Rectal smooth muscle tissue (tissue), 1 donor: ENCODE measurements at regions not wholly inside any gene's neighbourhood (a gene's known extent, or its start where the extent isn't known, plus 50 kb on each side); places are given as distances from the start of the nearest gene placed in this dataset.
"Not testable (repeated sequence)": the region's sequence is repeated elsewhere in the genome, so short reads cannot be mapped to it uniquely, and the experiment has no call there.

Source experiments
- H3K27ac ChIP-seq: one replicate; pipeline ENCODE4 v1.7.0; 2013; ENCODE audit warnings: low read depth, low read length, inconsistent platforms
- H3K27me3 ChIP-seq: one replicate; pipeline ENCODE4 v1.7.0; 2013; ENCODE audit warnings: low read length; ENCODE audit not compliant: control insufficient read depth, insufficient read depth
- H3K36me3 ChIP-seq: one replicate; pipeline ENCODE4 v1.7.0; 2013; ENCODE audit warnings: low read length; ENCODE audit not compliant: control insufficient read depth, insufficient read depth
- H3K4me1 ChIP-seq: one replicate; pipeline ENCODE4 v1.7.0; 2013; ENCODE audit warnings: low read length; ENCODE audit not compliant: control insufficient read depth, insufficient read depth
- H3K4me3 ChIP-seq: one replicate; pipeline ENCODE4 v1.7.0; 2013; ENCODE audit warnings: low read length
- H3K9ac ChIP-seq: one replicate; pipeline ENCODE4 v1.7.0; 2013; ENCODE audit warnings: low read length

DNA sequence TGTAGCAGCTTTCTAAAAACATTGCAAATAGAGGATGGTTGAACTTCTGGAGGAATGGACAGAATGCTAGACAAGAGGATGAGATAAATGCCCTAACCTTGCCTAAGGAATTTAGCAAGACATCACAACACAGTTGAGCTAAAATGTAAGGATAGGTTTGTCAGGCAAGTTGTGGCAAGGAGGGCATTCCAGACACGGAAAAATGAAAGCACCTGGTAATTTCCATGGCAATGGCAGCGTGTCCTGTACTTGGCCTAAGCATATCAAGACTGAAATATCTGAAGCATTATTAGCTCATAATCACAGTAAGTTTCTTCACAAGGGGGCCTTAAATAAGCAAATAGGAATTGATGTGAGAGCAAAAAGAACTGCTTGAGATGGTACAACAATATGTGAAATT is 105.1 kb upstream of the USP25 start:
- H3K4me3 ChIP-seq = no peak overlapping the region
- H3K36me3 ChIP-seq = no peaks in the 10 kb centered on the region
- H3K4me1 ChIP-seq = no peaks in the 10 kb centered on the region
- no peak overlapping the region for H3K27ac ChIP-seq
- H3K9ac ChIP-seq = no peak overlapping the region
- no peaks in the 10 kb centered on the region for H3K27me3 ChIP-seq

DNA sequence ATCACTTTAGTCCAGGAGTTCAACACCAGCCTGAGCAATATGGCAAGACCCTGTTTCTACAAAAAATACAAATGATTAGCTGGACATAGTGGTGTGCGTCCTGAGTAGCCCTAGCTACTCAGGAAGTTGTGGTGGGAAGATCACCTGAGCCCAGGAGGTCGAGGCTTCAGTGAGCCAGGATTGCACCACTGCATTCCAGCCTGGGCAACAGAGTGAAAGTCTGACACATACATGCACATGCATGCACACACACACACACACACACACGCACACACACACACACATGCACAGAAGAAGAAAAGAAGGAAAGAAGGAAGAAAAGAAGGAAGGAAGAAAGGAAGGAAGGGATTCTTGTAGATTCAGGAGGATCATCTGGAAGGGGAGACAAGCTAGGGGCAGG is 104.4 kb upstream of the USP25 start:
- Histone ChIP-seq H3K36me3 (no peaks in the 10 kb centered on the region), H3K9ac (no peak overlapping the region), H3K27ac (no peak overlapping the region)

DNA sequence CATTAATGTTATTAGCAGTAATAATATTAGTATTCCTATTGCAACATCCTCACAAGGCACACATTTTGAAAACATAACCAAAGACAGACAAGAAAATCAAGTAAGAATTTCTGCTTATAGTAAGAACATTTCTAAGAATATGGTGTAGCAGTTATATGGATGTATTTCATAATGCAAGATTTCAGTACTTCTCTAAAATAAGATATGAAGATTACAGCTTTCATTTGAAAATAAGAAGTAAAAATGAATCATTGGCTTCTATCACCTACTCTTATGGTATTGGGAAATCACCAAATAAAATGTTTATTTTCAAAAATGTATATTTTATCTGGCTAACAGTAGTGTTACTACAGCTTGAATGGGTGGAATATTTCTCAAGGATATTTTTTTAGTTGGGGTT is 103.8 kb upstream of the USP25 start:
- H3K4me3 ChIP-seq = no peak overlapping the region
- no peaks in the 10 kb centered on the region for H3K4me1 ChIP-seq
- H3K27ac ChIP-seq = no peak overlapping the region
- no peaks in the 10 kb centered on the region for H3K27me3 ChIP-seq
- no peak overlapping the region for H3K9ac ChIP-seq
- H3K36me3 ChIP-seq = no peaks in the 10 kb centered on the region

More for the DNA sequence above, 104.4 kb upstream of the USP25 start:
- no peaks in the 10 kb centered on the region for H3K27me3 ChIP-seq
- H3K4me3 ChIP-seq = no peak overlapping the region
- H3K4me1 ChIP-seq = no peaks in the 10 kb centered on the region

DNA sequence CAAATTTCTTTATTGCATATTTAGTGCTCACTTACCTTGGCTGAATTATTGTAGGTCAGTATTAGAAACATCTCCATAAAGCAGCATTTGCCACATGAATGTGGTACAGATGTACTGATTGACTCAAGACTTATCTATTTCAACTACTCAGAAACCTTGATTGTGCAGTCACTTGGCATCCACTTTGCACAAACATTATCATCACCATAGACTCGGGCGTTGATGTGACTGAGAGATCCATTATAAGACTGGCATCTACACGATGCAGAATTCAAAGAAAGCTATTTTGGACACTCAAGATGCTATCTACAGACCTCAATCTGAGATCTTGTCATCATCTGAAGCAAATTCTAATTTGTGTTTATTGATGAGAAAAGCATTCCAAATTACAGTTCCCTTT is 102.8 kb upstream of the USP25 start:
- H3K4me1 ChIP-seq = no peaks in the 10 kb centered on the region

DNA sequence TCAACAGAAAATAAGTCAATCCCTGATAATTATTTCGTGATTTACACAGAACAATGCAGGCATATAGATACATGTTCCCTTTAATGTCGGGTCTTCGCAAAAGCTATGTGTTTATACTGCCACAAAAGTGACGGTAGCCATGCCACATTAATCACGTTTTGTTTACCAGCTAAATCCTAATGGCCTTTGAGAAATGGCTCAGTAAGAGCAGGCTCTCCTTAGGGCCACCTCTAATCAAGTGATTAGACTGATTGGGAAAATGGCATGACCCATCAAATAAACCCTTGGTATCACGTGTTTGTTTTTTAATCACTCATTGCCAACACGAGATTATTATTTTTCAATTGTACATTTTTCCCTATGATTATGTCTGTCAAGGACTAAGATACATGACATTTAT is 102.0 kb upstream of the USP25 start:
- no peaks in the 10 kb centered on the region for H3K27me3 ChIP-seq
- no peak overlapping the region for H3K9ac ChIP-seq
- H3K4me1 ChIP-seq = no peaks in the 10 kb centered on the region
- H3K36me3 ChIP-seq = no peaks in the 10 kb centered on the region
- H3K27ac ChIP-seq = no peak overlapping the region
- H3K4me3 ChIP-seq = no peak overlapping the region

More for the DNA sequence above, 102.8 kb upstream of the USP25 start:
- no peak overlapping the region for H3K4me3 ChIP-seq
- H3K27ac ChIP-seq = no peak overlapping the region
- no peaks in the 10 kb centered on the region for H3K27me3 ChIP-seq
- H3K9ac ChIP-seq = no peak overlapping the region
- H3K36me3 ChIP-seq = no peaks in the 10 kb centered on the region

DNA sequence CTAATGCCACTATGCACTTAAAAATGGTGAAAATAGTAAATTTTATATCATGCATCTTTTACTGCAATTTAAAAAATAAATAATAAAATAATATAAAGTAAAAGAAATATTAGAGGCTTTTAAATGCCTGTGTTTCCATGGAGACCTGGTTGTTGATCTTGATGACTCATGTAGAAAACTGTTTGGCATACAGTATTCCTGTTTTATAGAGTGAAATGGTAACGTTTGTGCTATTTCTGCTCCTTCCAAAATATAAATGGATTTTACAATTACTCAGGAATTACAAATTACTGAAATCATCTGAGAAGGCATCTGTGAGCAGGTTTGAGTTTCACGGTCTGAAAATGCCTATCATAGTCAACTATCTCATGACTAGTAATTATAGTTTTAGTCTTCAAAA is 98.4 kb upstream of the USP25 start:
- H3K9ac ChIP-seq = no peak overlapping the region
- H3K4me1 ChIP-seq = no peaks in the 10 kb centered on the region
- no peak overlapping the region for H3K27ac ChIP-seq
- no peak overlapping the region for H3K4me3 ChIP-seq
- no peaks in the 10 kb centered on the region for H3K36me3 ChIP-seq
- H3K27me3 ChIP-seq = no peaks in the 10 kb centered on the region

DNA sequence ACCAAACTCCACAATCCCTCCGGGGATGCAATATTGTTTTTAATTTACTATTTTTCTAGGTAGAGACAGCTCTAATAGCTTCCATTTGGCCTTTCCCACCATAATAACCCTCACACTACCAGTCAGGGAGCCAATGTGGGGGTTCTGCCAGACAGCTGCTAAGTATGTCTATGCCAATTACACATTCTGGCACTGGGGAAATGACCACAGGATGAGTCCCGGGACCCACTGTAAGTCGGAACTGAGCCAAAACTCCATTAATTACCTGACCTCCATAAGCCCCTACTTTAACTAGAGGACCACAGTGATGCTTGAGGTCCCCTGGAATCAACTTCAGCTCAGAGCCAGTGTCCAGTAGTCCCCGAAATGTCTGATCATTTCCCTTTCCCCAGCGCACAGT is 95.2 kb upstream of the USP25 start:
- not testable (repeated sequence) for H3K27me3 ChIP-seq, H3K4me1 ChIP-seq, H3K27ac ChIP-seq, H3K4me3 ChIP-seq, H3K9ac ChIP-seq, H3K36me3 ChIP-seq

DNA sequence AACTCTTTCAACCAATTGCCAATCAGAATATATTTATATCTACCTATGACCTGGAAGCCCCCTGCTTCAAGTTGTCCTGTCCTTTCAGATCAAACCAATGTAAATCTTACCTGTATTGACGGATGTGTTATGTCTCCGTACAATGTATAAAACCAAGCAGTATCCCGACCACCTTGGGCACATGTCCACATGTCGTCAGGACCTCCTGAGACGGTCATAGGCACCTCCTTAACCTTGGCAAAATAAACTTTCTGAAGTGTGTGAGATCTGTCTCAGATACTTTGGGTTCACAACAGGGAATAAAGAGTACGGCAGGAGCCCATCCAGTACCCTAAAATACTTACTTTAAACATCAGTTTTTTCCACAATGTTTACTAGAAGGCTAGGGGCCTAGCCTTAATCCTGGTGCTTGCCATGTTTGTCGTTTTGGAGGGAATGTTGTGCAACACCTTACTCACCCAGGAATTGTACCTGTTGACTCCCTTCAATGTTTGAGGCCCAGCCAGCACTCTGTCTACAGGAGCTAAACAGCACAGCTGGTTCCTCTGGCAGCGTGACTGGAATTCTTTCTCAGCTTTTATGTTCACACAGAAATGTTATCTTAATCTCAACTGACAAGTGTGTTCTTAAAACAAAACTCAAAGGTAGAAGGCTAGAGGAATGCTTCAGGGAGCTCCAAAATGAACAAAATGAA is 90.8 kb upstream of the USP25 start:
- H3K9ac ChIP-seq = no peak overlapping the region
- H3K4me3 ChIP-seq = no peak overlapping the region
- H3K36me3 ChIP-seq = no peaks in the 10 kb centered on the region
- H3K4me1 ChIP-seq = no peaks in the 10 kb centered on the region
- H3K27ac ChIP-seq = no peak overlapping the region
- no peaks in the 10 kb centered on the region for H3K27me3 ChIP-seq

DNA sequence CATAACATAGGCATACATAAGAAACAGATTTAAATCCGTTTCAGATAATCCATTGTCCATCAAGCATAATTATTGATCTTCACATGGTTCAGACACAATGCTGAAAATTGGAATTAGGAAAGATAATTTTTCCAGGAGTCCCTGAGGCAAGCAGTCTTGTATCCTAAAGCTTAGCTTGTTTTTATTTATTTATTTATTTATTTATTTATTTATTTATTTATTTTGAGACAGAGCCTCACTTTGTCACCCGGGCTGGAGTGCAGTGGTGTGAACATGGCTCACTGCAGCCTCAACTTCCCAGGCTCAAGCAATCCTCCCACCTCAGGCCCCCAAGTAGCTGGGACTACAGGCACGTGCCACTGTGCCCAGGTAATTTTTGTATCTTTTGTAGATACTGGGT is 89.7 kb upstream of the USP25 start:
- not testable (repeated sequence) for H3K9ac ChIP-seq, H3K27me3 ChIP-seq, H3K4me3 ChIP-seq, H3K36me3 ChIP-seq, H3K4me1 ChIP-seq, H3K27ac ChIP-seq

DNA sequence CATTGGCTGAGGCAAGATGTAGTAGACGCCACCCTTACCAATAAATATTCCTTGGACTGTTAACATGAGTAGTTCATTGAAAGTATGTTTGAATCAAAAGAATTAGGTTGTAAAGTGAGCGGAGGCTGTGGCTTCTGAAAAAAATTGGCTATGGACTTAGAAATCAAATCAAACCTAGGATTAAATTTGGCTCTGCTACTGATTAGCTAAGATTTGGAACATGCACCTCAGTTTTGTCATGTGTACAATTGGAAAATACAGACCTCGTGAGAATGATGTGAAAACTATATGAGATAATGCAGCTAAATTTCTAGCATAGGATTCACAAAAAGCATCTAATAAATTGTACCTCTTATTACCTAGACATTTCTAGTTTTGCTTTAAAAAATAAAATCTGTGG is 85.3 kb upstream of the USP25 start:
- no peak overlapping the region for H3K4me3 ChIP-seq
- H3K4me1 ChIP-seq = no peaks in the 10 kb centered on the region
- H3K9ac ChIP-seq = no peak overlapping the region

DNA sequence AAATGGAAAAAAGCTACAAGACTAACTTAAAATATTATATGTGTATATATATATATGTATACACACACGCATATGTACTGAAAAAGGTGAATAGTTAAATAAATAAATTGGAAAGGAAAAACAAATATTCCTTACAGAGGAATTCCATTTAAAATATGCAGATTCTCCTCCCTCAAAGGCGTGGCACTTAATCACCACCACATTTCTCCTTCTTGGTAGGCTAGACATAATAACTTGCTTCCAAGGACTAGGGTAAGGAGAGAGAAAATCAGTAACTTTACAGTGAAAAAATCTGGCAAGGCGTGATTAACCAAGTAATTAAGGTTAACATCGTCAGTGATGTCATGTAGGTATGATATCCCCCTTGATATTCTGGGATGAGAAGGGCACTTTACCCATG is 84.0 kb upstream of the USP25 start:
- no peaks in the 10 kb centered on the region for H3K36me3 ChIP-seq
- H3K27me3 ChIP-seq = no peaks in the 10 kb centered on the region
- H3K4me3 ChIP-seq = no peak overlapping the region
- no peak overlapping the region for H3K9ac ChIP-seq
- H3K27ac ChIP-seq = no peak overlapping the region
- H3K4me1 ChIP-seq = no peaks in the 10 kb centered on the region

More for the DNA sequence above, 85.3 kb upstream of the USP25 start:
- Histone ChIP-seq H3K36me3 (no peaks in the 10 kb centered on the region), H3K27me3 (no peaks in the 10 kb centered on the region), H3K27ac (no peak overlapping the region)

DNA sequence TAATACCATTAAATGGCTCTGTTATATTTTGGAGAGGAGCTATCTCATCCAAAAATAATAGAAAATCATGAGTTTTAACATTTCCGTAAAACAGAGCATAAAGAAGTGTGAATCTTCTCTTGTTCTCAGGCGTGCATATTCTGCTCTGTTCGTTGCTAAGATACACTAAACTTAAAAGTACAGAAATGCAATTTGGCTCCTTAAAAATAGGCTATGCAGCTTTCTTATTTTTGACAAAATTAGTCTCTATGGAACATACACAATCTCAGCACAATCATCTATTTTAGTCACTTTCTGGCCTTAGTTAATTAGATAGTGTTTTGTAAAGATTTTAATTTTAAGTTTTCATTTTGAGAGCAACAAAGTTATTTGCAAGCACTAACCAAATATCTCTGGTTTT is 79.0 kb upstream of the USP25 start:
- H3K4me3 ChIP-seq = no peak overlapping the region
- no peak overlapping the region for H3K9ac ChIP-seq
- H3K27ac ChIP-seq = no peak overlapping the region
- H3K27me3 ChIP-seq = no peaks in the 10 kb centered on the region
- H3K36me3 ChIP-seq = no peaks in the 10 kb centered on the region
- no peaks in the 10 kb centered on the region for H3K4me1 ChIP-seq

DNA sequence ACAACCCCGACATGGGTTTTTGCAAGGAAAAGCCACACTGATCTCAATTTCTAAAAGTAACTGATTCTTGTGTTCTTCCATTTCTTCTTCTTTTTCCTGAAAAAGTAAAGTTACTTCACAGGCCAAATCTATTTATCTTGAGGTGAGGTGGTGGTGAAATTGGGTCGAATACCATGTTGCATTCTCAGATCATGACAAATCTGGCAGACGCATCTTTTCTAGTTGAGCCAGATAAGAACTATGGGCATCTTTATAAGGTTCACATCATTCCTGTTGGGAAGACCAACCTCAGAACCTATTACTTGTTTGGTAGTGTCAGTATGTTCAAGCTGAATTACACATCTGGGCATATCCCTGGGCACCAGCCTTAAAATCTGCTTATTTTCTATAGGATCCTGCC is 78.6 kb upstream of the USP25 start:
- H3K36me3 ChIP-seq = no peaks in the 10 kb centered on the region
- H3K4me1 ChIP-seq = no peaks in the 10 kb centered on the region
- no peaks in the 10 kb centered on the region for H3K27me3 ChIP-seq
- no peak overlapping the region for H3K9ac ChIP-seq
- H3K4me3 ChIP-seq = no peak overlapping the region
- H3K27ac ChIP-seq = no peak overlapping the region
